ENCODE measurements at regions not wholly inside any gene's neighbourhood (a gene's known extent, or its start where the extent isn't known, plus 50 kb on each side); places are given as distances from the start of the nearest gene placed in this dataset.

GRCh38 chr12:114767084-114767760 is 83.2 kb upstream of the TBX3 start:
- H3K27ac ChIP-seq (ENCODE audit: insufficient read depth, low read length), result no peak overlapping the region
- no peak overlapping the region for H3K4me3 ChIP-seq (replicated peaks in 1 of 4; ENCODE audit: control extremely low read depth in 1 of 4, insufficient read depth in 1 of 4, low read depth in 3 of 4, low read length in 4 of 4)
- H3K4me1 ChIP-seq (ENCODE audit: control insufficient read depth, extremely low read depth, insufficient read depth, low read length), result peaks cover 3% of the 10 kb centered on the region
- no peaks in the 10 kb centered on the region for H4K20me1 ChIP-seq (ENCODE audit: control insufficient read depth, extremely low read depth, insufficient read depth, low read length)
- no peaks in the 10 kb centered on the region for H3K36me3 ChIP-seq (ENCODE audit: control insufficient read depth, insufficient read depth, low read length)
- TF ChIP-seq EZH2 (IDR thresholded peaks at IDR 0.05; ENCODE audit: low read length, missing control alignments) (no peak), CTCF (conservative IDR thresholded peaks at IDR 0.05 in 1 of 2, IDR thresholded peaks at IDR 0.05 in 1 of 2; ENCODE audit: low read depth in 1 of 2, low read length in 2 of 2) (no peak)
- H3K4me2 ChIP-seq (ENCODE audit: extremely low read depth, insufficient read depth, low read length), result peak overlapping the region; percentile 19
- DNase-seq (ENCODE audit: low read depth in 2 of 2), result no peak
- no peaks in the 10 kb centered on the region for H3K79me2 ChIP-seq (ENCODE audit: control insufficient read depth, insufficient read depth, low read length)
- H3K9me3 ChIP-seq (ENCODE audit: control insufficient read depth, insufficient read depth, low read depth, low read length), result no peaks in the 10 kb centered on the region
- peak overlapping the region; percentile 25 for H2AFZ ChIP-seq (ENCODE audit: low read length)
- H3K9ac ChIP-seq (ENCODE audit: insufficient read depth, low read length), result no peak overlapping the region
- no peaks in the 10 kb centered on the region for H3K27me3 ChIP-seq (ENCODE audit: control insufficient read depth, insufficient read depth, low read length)

- no peak overlapping the region for H3K27ac ChIP-seq (ENCODE audit: insufficient read depth, low read length)
- H3K9ac ChIP-seq (ENCODE audit: insufficient read depth, low read length), result no peak overlapping the region
- H3K4me3 ChIP-seq (replicated peaks in 1 of 4; ENCODE audit: control extremely low read depth in 1 of 4, insufficient read depth in 1 of 4, low read depth in 3 of 4, low read length in 4 of 4), result no peak overlapping the region
- no peak for DNase-seq (ENCODE audit: low read depth in 2 of 2)
- H3K9me3 ChIP-seq (ENCODE audit: control insufficient read depth, insufficient read depth, low read depth, low read length), result no peaks in the 10 kb centered on the region
- H3K27me3 ChIP-seq (ENCODE audit: control insufficient read depth, insufficient read depth, low read length), result no peaks in the 10 kb centered on the region
- H3K4me1 ChIP-seq (ENCODE audit: control insufficient read depth, extremely low read depth, insufficient read depth, low read length), result peaks cover 3% of the 10 kb centered on the region
- no peaks in the 10 kb centered on the region for H3K36me3 ChIP-seq (ENCODE audit: control insufficient read depth, insufficient read depth, low read length)
- TF ChIP-seq CTCF (conservative IDR thresholded peaks at IDR 0.05 in 1 of 2, IDR thresholded peaks at IDR 0.05 in 1 of 2; ENCODE audit: low read depth in 1 of 2, low read length in 2 of 2) (no peak), EZH2 (IDR thresholded peaks at IDR 0.05; ENCODE audit: low read length, missing control alignments) (no peak)
- no peaks in the 10 kb centered on the region for H3K79me2 ChIP-seq (ENCODE audit: control insufficient read depth, insufficient read depth, low read length)
- H2AFZ ChIP-seq (ENCODE audit: low read length), result no peak overlapping the region
- H4K20me1 ChIP-seq (ENCODE audit: control insufficient read depth, extremely low read depth, insufficient read depth, low read length), result no peaks in the 10 kb centered on the region
- H3K4me2 ChIP-seq (ENCODE audit: extremely low read depth, insufficient read depth, low read length), result no peak overlapping the region
Observed at GRCh38 chr12:114765960-114766691, 82.2 kb upstream of the TBX3 start.

- Histone ChIP-seq H2AFZ (ENCODE audit: low read length) (no peak overlapping the region), H3K79me2 (ENCODE audit: control insufficient read depth, insufficient read depth, low read length) (no peaks in the 10 kb centered on the region), H3K27me3 (ENCODE audit: control insufficient read depth, insufficient read depth, low read length) (no peaks in the 10 kb centered on the region), H3K9ac (ENCODE audit: insufficient read depth, low read length) (no peak overlapping the region), H4K20me1 (ENCODE audit: control insufficient read depth, extremely low read depth, insufficient read depth, low read length) (no peaks in the 10 kb centered on the region), H3K4me2 (ENCODE audit: extremely low read depth, insufficient read depth, low read length) (no peak overlapping the region), H3K4me1 (ENCODE audit: control insufficient read depth, extremely low read depth, insufficient read depth, low read length) (peaks cover 3% of the 10 kb centered on the region), H3K36me3 (ENCODE audit: control insufficient read depth, insufficient read depth, low read length) (no peaks in the 10 kb centered on the region), H3K4me3 (replicated peaks in 1 of 4; ENCODE audit: control extremely low read depth in 1 of 4, insufficient read depth in 1 of 4, low read depth in 3 of 4, low read length in 4 of 4) (no peak overlapping the region), H3K9me3 (ENCODE audit: control insufficient read depth, insufficient read depth, low read depth, low read length) (no peaks in the 10 kb centered on the region), H3K27ac (ENCODE audit: insufficient read depth, low read length) (no peak overlapping the region)
- no peak for TF ChIP-seq EZH2 (IDR thresholded peaks at IDR 0.05; ENCODE audit: low read length, missing control alignments)
- TF ChIP-seq CTCF (conservative IDR thresholded peaks at IDR 0.05 in 1 of 2, IDR thresholded peaks at IDR 0.05 in 1 of 2; ENCODE audit: low read depth in 1 of 2, low read length in 2 of 2), result no peak
- peak in 1 of 2 donors; percentile 56 for DNase-seq (ENCODE audit: low read depth in 2 of 2)
Observed at GRCh38 chr12:114764510-114764909, 80.5 kb upstream of the TBX3 start.

All from fibroblast of lung (primary cell).